Thoracic aorta (tissue), 2 donors: ENCODE measurements at regions not wholly inside any gene's neighbourhood (a gene's known extent, or its start where the extent isn't known, plus 50 kb on each side); places are given as distances from the start of the nearest gene placed in this dataset.

Experiments used
- ATAC-seq: fragments of 150-250 bp; one replicate; pipeline ENCODE4 v1.8.0; 2017; ENCODE audit warnings: low read depth; ENCODE audit not compliant: insufficient number of reproducible peaks, low FRiP score
- DNase-seq: peaks from one replicate; pipeline ENCODE4 v3.0.0-alpha.2; 2020; ENCODE audit warnings: low spot score
- H3K27ac ChIP-seq, 2 donors: fragments of 200-600 bp; sonication (generic); 1 replicate in 1 of 2; 2 replicates in 1 of 2; pipeline ENCODE4 v1.5.1; 2016; ENCODE audit warnings: mild to moderate bottlenecking in 2 of 2, moderate library complexity in 2 of 2
- H3K27me3 ChIP-seq: fragments of 200-600 bp; sonication (generic); replicated peaks from 2 replicates; pipeline ENCODE4 v1.6.0; 2016; ENCODE audit warnings: mild to moderate bottlenecking; ENCODE audit not compliant: insufficient read depth
- H3K36me3 ChIP-seq: fragments of 200-600 bp; sonication (generic); one replicate; pipeline ENCODE4 v1.5.1; 2016
- H3K4me1 ChIP-seq, 2 donors: fragments of 200-600 bp; sonication (generic); 1 replicate in 1 of 2; 2 replicates in 1 of 2; pipeline versions ENCODE4 v1.5.1 to v1.6.0; 2016; ENCODE audit warnings: low read depth in 2 of 2, mild to moderate bottlenecking in 1 of 2; ENCODE audit not compliant: control insufficient read depth in 1 of 2
- H3K4me3 ChIP-seq: fragments of 200-600 bp; sonication (generic); 2 replicates; pipeline ENCODE4 v1.5.1; 2016; ENCODE audit warnings: mild to moderate bottlenecking
- H3K9me3 ChIP-seq: fragments of 200-600 bp; sonication (generic); 2 replicates; pipeline ENCODE4 v1.5.1; 2016
- CTCF ChIP-seq: fragments of 200-600 bp; sonication (generic); IDR thresholded peaks from one replicate; pipeline ENCODE4 v1.5.1; 2019; ENCODE audit warnings: antibody characterized with exemption

GRCh38 chr12:30462249-30462648, 233.4 kb downstream of the IPO8 start:
- H3K4me1 ChIP-seq, result no peaks in the 10 kb centered on the region
- no peaks in the 10 kb centered on the region for H3K27me3 ChIP-seq
- H3K36me3 ChIP-seq, result no peaks in the 10 kb centered on the region
- H3K9me3 ChIP-seq, result no peaks in the 10 kb centered on the region
- DNase-seq (no peak), ATAC-seq (no peak)
- TF ChIP-seq CTCF, result no peak
- H3K27ac ChIP-seq, result no peak overlapping the region
- no peak overlapping the region for H3K4me3 ChIP-seq

- DNase-seq (no peak), ATAC-seq (no peak)
- Histone ChIP-seq H3K4me3 (no peak overlapping the region), H3K4me1 (no peaks in the 10 kb centered on the region), H3K27me3 (no peaks in the 10 kb centered on the region), H3K36me3 (no peaks in the 10 kb centered on the region), H3K27ac (no peak overlapping the region), H3K9me3 (no peaks in the 10 kb centered on the region)
- no peak for TF ChIP-seq CTCF
Observed at GRCh38 chr12:30461026-30461615, 234.5 kb downstream of the IPO8 start.

- Histone ChIP-seq H3K36me3 (no peaks in the 10 kb centered on the region), H3K4me1 (no peaks in the 10 kb centered on the region), H3K27me3 (no peaks in the 10 kb centered on the region), H3K9me3 (no peaks in the 10 kb centered on the region), H3K27ac (no peak overlapping the region), H3K4me3 (no peak overlapping the region)
- no peak for ATAC-seq
- DNase-seq, result no peak
- no peak for TF ChIP-seq CTCF
Observed at GRCh38 chr12:30458453-30458852, 237.2 kb downstream of the IPO8 start.

GRCh38 chr12:30457621-30458289, 237.9 kb downstream of the IPO8 start:
- no peak for TF ChIP-seq CTCF
- Histone ChIP-seq H3K36me3 (no peaks in the 10 kb centered on the region), H3K9me3 (no peaks in the 10 kb centered on the region), H3K4me3 (no peak overlapping the region), H3K4me1 (no peaks in the 10 kb centered on the region), H3K27ac (no peak overlapping the region), H3K27me3 (no peaks in the 10 kb centered on the region)
- ATAC-seq, result peak; percentile 36
- no peak for DNase-seq

GRCh38 chr12:30450872-30451271, 244.8 kb downstream of the IPO8 start:
- no peak for TF ChIP-seq CTCF
- Histone ChIP-seq H3K27ac (no peak overlapping the region), H3K9me3 (no peaks in the 10 kb centered on the region), H3K4me1 (no peaks in the 10 kb centered on the region), H3K27me3 (no peaks in the 10 kb centered on the region), H3K36me3 (no peaks in the 10 kb centered on the region), H3K4me3 (no peak overlapping the region)
- no peak for DNase-seq
- no peak for ATAC-seq
